ENCODE measurements at regions not wholly inside any gene's neighbourhood (a gene's known extent, or its start where the extent isn't known, plus 50 kb on each side); places are given as distances from the start of the nearest gene placed in this dataset.
A peak's percentile ranks its signal among the peaks of the same experiment; 100 is the strongest.
"Not testable (repeated sequence)": the region's sequence is repeated elsewhere in the genome, so short reads cannot be mapped to it uniquely, and the experiment has no call there.

- TF ChIP-seq YY1 (IDR thresholded peaks at IDR 0.05; ENCODE audit: low read depth); TCF12 (IDR thresholded peaks at IDR 0.05; ENCODE audit: low read depth); FOXM1 (IDR thresholded peaks at IDR 0.05; ENCODE audit: borderline replicate concordance, low read depth); MAX (IDR thresholded peaks at IDR 0.05); RAD21 (IDR thresholded peaks at IDR 0.05; ENCODE audit: low read depth); TEAD4 (IDR thresholded peaks at IDR 0.05); CEBPB (IDR thresholded peaks at IDR 0.05); EGR1 (IDR thresholded peaks at IDR 0.05): not testable (repeated sequence)
- TF ChIP-seq REST (IDR thresholded peaks at IDR 0.05; ENCODE audit: low read depth), result peak; percentile 71
Observed at GRCh38 chr14:105628531-105629067, 102.2 kb downstream of the TMEM121 start.
